GM23338 (cell line): ENCODE measurements at regions not wholly inside any gene's neighbourhood (a gene's known extent, or its start where the extent isn't known, plus 50 kb on each side); places are given as distances from the start of the nearest gene placed in this dataset.

Experiments used
- ATAC-seq: fragments of 200-7000 bp; cut with Tn5 transposase; 3 replicates; pipeline ENCODE4 v1.9.1; 2020
- DNase-seq: peaks from one replicate; pipeline ENCODE4 v3.0.0-alpha.2; 2015; ENCODE audit warnings: low spot score
- H2AFZ ChIP-seq: fragments of 200-600 bp; sonication (generic); 2 replicates; pipeline ENCODE4 v1.8.0; 2016; ENCODE audit warnings: antibody characterized with exemption, mild to moderate bottlenecking, moderate library complexity
- H3F3A ChIP-seq: fragments of 200-600 bp; sonication (generic); replicated peaks from 2 replicates; pipeline ENCODE4 v1.8.0; 2017; ENCODE audit warnings: antibody characterized with exemption, mixed run types, low read depth
- H3K27ac ChIP-seq: fragments of 200-600 bp; sonication (generic); 2 replicates; pipeline ENCODE4 v1.6.1; 2016; ENCODE audit warnings: low read depth
- H3K27me3 ChIP-seq: fragments of 200-600 bp; sonication (generic); 2 replicates; pipeline ENCODE4 v1.8.0; 2016; ENCODE audit warnings: mild to moderate bottlenecking, mixed run types, moderate library complexity; ENCODE audit not compliant: insufficient read depth
- H3K36me3 ChIP-seq: fragments of 200-600 bp; sonication (generic); 2 replicates; pipeline ENCODE4 v1.8.0; 2016; ENCODE audit warnings: mild to moderate bottlenecking; ENCODE audit not compliant: insufficient read depth
- H3K4me1 ChIP-seq: fragments of 200-600 bp; sonication (generic); 2 replicates; pipeline ENCODE4 v1.8.0; 2016; ENCODE audit warnings: mild to moderate bottlenecking, moderate library complexity; ENCODE audit not compliant: insufficient read depth
- H3K4me2 ChIP-seq: fragments of 200-600 bp; sonication (generic); 2 replicates; pipeline ENCODE4 v1.7.1; 2017; ENCODE audit warnings: mixed run types
- H3K4me3 ChIP-seq: fragments of 200-600 bp; sonication (generic); 2 replicates; pipeline ENCODE4 v1.6.1; 2016; ENCODE audit warnings: mixed run types
- H3K79me2 ChIP-seq: fragments of 200-600 bp; sonication (generic); replicated peaks from 2 replicates; pipeline ENCODE4 v1.8.0; 2017; ENCODE audit warnings: mild to moderate bottlenecking; ENCODE audit not compliant: insufficient read depth
- H3K9me2 ChIP-seq: fragments of 200-600 bp; sonication (generic); 2 replicates; pipeline ENCODE4 v1.8.0; 2017; ENCODE audit not compliant: insufficient read depth
- H4K20me1 ChIP-seq: fragments of 200-600 bp; sonication (generic); replicated peaks from 2 replicates; pipeline ENCODE4 v1.8.0; 2017; ENCODE audit warnings: mild to moderate bottlenecking; ENCODE audit not compliant: insufficient read depth
- H3K27ac Mint-ChIP-seq: 2 replicates; pipeline ENCODE4 v1.8.0; 2020; ENCODE audit warnings: inconsistent platforms, mild to moderate bottlenecking, moderate library complexity, mixed read lengths
- H3K27me3 Mint-ChIP-seq: 3 replicates; pipeline ENCODE4 v1.8.0; 2022; ENCODE audit warnings: low read depth, mild to moderate bottlenecking, moderate library complexity, mixed read lengths, inconsistent platforms; ENCODE audit not compliant: insufficient read depth, poor library complexity
- H3K36me3 Mint-ChIP-seq: 3 replicates; pipeline ENCODE4 v1.8.0; 2021; ENCODE audit warnings: low read depth, mild to moderate bottlenecking, inconsistent platforms, moderate library complexity, mixed read lengths
- H3K4me1 Mint-ChIP-seq: 3 replicates; pipeline ENCODE4 v1.8.0; 2020; ENCODE audit warnings: mild to moderate bottlenecking, inconsistent platforms, mixed read lengths
- H3K4me3 Mint-ChIP-seq: 3 replicates; pipeline ENCODE4 v1.8.0; 2021; ENCODE audit warnings: moderate library complexity, mild to moderate bottlenecking, inconsistent platforms, mixed read lengths
- H3K9me3 Mint-ChIP-seq: 3 replicates; pipeline ENCODE4 v1.8.0; 2020; ENCODE audit warnings: moderate library complexity, mild to moderate bottlenecking, inconsistent platforms, mixed read lengths
- CREB1 ChIP-seq: fragments of 250-450 bp; sonication (Bioruptor Pico); IDR thresholded peaks from 2 replicates; pipeline ENCODE4 v1.5.0; 2020; ENCODE audit warnings: low read depth, mild to moderate bottlenecking, moderate library complexity
- CTCF ChIP-seq, 2 experiments: fragments of 200-600 bp in 1 of 2; sonication (generic) in 1 of 2; conservative IDR thresholded peaks; 2 replicates each; pipeline versions ENCODE4 v1.5.1 to v1.6.1; 2016 to 2017; ENCODE audit warnings: antibody characterized with exemption in 2 of 2, low read depth in 2 of 2, mild to moderate bottlenecking in 2 of 2, moderate library complexity in 1 of 2
- ETS1 ChIP-seq: IDR thresholded peaks from 2 replicates; pipeline ENCODE4 v1.6.1; 2016; ENCODE audit warnings: antibody characterized with exemption
- EZH2 ChIP-seq: fragments of 200-600 bp; sonication (generic); IDR thresholded peaks from one replicate; pipeline ENCODE4 v1.8.0; 2017; ENCODE audit warnings: antibody characterized with exemption, mild to moderate bottlenecking, low read depth; ENCODE audit not compliant: unreplicated experiment
- EZH2phosphoT487 ChIP-seq: fragments of 200-600 bp; sonication (generic); IDR thresholded peaks from one replicate; pipeline ENCODE4 v1.8.1; 2018; ENCODE audit warnings: antibody characterized with exemption; ENCODE audit not compliant: unreplicated experiment
- JUNB ChIP-seq: IDR thresholded peaks from one replicate; pipeline ENCODE4 v1.6.1; 2016; ENCODE audit warnings: antibody characterized with exemption; ENCODE audit not compliant: unreplicated experiment
- NANOG ChIP-seq: IDR thresholded peaks from 2 replicates; pipeline ENCODE4 v1.6.1; 2016; ENCODE audit warnings: antibody characterized with exemption, borderline replicate concordance
- POLR2AphosphoS5 ChIP-seq: IDR thresholded peaks from 2 replicates; pipeline ENCODE4 v1.6.1; 2016; ENCODE audit warnings: antibody characterized with exemption, low read depth
- REST ChIP-seq: IDR thresholded peaks from one replicate; pipeline ENCODE4 v1.6.1; 2018; ENCODE audit warnings: antibody characterized with exemption; ENCODE audit not compliant: unreplicated experiment
- STAT1 ChIP-seq: IDR thresholded peaks from one replicate; pipeline ENCODE4 v1.6.1; 2016; ENCODE audit warnings: antibody characterized with exemption; ENCODE audit not compliant: unreplicated experiment
- ZNF114 ChIP-seq: fragments of 250-450 bp; sonication (Bioruptor Pico); IDR thresholded peaks from 2 replicates; pipeline ENCODE4 v1.5.0; 2020; ENCODE audit warnings: mild to moderate bottlenecking, moderate library complexity
- ZNF331 ChIP-seq: fragments of 250-450 bp; sonication (Bioruptor Pico); IDR thresholded peaks from 2 replicates; pipeline ENCODE4 v1.5.0; 2020; ENCODE audit warnings: low read depth, mild to moderate bottlenecking, moderate library complexity
- ZNF462 ChIP-seq: fragments of 250-450 bp; sonication (Bioruptor Pico); IDR thresholded peaks from 2 replicates; pipeline ENCODE4 v1.5.0; 2020; ENCODE audit warnings: mild to moderate bottlenecking, moderate library complexity

- Mint-ChIP-seq H3K9me3 (peaks cover 3% of the 10 kb centered on the region; the same call in 2 of the 3 replicates), H3K36me3 (no peaks in the 10 kb centered on the region; the same call in 2 of the 3 replicates), H3K4me3 (no peak overlapping the region), H3K27ac (no peak overlapping the region), H3K4me1 (no peaks in the 10 kb centered on the region; the same call in 2 of the 3 replicates), H3K27me3 (peaks cover 14% of the 10 kb centered on the region)
- TF ChIP-seq EZH2phosphoT487 (no peak), NANOG (no peak), JUNB (no peak), ZNF462 (CRISPR knock-in tag) (no peak), CREB1 (CRISPR knock-in tag) (no peak), EZH2 (no peak), POLR2AphosphoS5 (no peak), STAT1 (no peak), ZNF114 (no peak), REST (no peak), ZNF331 (CRISPR knock-in tag) (no peak), ETS1 (no peak), CTCF (conservative IDR thresholded peaks at IDR 0.05; ENCODE audit: low read depth in 2 of 2) (no peak)
- Histone ChIP-seq H3K27me3 (no peaks in the 10 kb centered on the region), H3K36me3 (no peaks in the 10 kb centered on the region), H3K9me2 (no peaks in the 10 kb centered on the region), H3K4me3 (no peak overlapping the region), H4K20me1 (no peaks in the 10 kb centered on the region), H3K27ac (no peak overlapping the region), H3F3A (no peaks in the 10 kb centered on the region), H3K4me1 (no peaks in the 10 kb centered on the region), H2AFZ (no peak overlapping the region), H3K4me2 (no peak overlapping the region), H3K79me2 (no peaks in the 10 kb centered on the region)
- ATAC-seq (no peak), DNase-seq (no peak)
Observed at GRCh38 chr19:30158067-30158892, 213.9 kb upstream of the ZNF536 start.
